GM18861 (cell line): ENCODE measurements at regions not wholly inside any gene's neighbourhood (a gene's known extent, or its start where the extent isn't known, plus 50 kb on each side); places are given as distances from the start of the nearest gene placed in this dataset.
"Not testable (repeated sequence)": the region's sequence is repeated elsewhere in the genome, so short reads cannot be mapped to it uniquely, and the experiment has no call there.

Experiments used
- ATAC-seq: cut with Tn5 transposase; IDR thresholded peaks from one replicate; pipeline ENCODE4 v1.9.1; 2021; ENCODE audit not compliant: unreplicated experiment

DNA sequence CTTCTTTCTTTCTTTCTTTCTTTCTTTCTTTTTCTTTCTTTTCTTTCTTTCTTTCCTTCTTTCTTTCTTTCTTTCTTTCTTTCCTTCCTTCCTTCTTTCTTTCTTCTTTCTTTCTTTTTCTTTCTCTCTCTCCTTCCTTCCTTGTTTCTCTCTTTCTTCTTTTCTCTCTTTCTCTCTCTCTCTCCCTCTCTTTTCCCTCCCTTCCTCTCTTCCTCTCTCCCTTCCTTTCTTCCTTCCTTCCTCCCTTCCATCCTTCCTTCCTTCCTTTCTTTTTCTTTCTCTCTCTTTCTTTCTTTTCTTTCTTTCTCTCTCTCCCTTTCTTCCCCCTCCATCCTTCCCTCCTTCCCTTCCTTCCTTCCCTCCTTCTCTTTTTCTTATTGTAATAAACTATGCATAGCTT, 105.5 kb downstream of the ZBTB18 start:
- ATAC-seq, result not testable (repeated sequence)

DNA sequence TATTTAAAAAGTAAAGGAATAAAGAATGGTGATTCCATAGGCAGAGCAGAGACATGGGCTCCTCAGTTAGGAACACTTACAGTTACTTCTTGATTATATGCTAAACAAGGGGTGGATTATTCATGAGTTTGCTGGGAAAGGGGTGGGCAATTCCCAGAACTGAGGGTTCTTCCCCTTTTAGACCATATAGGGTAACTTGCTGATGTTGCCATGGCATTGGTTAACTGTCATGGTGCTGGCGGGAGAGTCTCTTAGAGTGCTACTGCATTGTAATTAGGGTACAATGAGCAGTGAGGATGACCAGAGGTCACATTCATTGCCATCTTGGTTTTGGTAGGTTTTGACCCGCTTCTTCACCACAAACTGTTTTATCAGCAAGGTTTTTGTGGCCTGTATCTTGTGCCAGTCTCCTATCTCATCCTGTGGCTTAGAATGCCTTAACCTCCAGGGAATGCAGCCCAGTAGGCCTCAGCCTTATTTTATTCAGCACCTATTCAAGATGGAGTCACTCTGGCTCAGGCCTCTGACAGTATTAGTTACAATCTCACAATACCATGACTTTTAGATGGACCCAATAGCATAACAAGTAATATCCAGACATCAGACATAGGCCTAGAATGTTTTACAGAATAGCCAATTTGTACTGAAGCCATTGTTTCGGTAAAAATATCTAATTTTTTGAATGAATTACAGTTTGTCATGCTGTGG, 106.8 kb downstream of the ZBTB18 start:
- ATAC-seq, result no peak

DNA sequence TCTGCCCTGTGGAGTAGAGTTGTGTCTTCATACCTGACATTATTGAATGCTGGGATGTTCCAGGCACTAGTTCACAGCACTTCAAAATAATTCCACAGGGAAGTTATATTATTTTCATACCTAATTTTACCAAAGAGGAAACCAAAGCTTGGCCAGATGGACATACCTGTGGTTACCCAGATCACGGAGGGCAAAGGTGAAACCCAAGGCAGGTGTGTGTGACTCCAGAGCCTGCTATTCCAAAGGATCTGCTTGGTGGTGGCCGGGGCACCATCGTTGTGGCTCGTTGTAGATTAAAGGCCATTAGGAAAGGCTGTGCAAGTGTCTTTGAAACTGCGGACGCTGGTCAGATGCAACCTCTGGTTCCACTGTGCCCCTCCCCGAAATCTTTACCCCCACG, 108.6 kb downstream of the ZBTB18 start:
- no peak for ATAC-seq

- no peak for ATAC-seq
These were observed 109.6 kb downstream of the ZBTB18 start for GRCh38 chr1:244160455-244161235.

GRCh38 chr1:244161236-244161510, 110.1 kb downstream of the ZBTB18 start:
- ATAC-seq, result no peak

DNA sequence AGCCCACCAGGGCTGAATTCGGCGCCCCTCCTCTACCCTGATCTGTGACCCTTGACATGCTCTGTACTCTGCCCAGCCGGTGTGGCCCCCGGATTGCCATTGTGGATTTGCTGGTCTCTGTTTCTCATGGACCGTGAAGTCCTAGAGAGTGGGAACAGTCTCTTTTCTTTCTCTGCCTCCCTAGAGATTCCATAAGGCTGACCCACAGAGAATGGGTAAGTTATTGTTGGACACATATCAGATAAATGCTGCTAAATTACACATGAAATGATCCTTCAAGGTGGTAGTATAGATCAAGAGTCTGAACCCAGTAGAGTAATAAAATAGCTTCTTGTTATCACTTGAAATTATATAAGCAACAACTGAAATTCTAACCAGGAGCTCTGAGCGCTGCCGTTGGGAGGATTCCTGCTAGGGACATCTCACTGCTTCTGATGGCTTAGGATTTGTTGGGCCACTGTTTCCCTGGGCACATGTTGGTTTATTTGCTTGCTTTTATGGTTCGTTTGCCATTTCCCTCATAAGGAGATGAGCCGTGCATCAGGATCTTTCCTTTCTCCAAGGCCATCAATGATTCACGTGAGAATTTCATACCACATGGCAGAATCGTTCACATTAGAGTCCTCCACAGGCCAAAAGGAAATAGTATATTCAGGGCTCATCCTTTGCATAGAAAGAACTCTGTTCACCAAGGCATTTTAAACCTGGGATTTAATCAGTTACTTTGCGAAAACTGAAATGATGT, 111.9 kb downstream of the ZBTB18 start:
- no peak for ATAC-seq

DNA sequence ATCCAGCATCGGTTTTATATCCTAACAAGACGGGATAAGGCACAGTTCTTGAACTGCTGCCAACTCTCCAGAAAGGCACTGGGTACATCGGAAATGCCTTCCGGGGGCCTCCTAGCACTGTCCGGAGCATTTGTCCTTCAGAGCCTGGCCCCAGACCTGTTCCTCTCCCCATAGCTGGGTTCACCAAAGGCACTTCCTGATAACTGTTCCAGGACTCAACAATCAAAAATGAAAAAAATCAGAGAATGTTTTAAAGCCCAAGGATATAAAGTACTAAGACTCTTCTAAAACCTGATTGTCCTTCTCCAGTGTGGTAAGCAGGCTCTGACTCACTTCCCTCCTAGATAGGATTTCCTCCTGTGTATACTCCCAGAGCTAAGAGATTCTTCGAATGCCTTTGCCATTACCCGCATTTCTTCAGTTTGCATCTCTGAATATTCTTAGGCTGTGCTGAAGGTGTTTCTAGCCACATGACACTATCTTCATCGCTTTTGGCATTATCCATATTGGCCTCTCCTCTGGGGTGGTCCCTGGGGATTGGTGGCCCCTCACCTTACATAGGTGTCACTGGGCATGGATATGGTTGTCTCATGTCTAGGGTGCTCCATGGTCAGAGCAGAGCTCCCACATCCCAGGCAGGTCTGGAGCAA, 112.9 kb downstream of the ZBTB18 start:
- no peak for ATAC-seq

DNA sequence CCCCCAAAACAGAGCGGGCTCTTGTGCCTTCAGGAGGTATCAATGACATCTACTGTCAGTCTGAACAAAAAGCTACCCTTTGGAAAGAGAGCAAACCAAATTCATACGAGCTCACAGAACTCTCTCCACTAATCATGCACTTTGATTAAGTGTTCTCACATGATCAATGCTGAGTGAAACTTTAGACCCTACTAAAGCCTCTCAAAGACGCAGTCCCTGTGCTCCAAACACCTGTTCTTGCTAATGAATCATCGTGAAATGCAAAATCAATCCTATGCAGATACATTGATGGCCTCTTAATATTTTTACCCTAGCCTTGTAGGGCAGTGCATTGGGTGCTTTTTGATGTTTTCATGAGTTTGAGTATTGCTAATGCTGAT, 113.4 kb downstream of the ZBTB18 start:
- no peak for ATAC-seq

- ATAC-seq, result no peak
These were observed 113.9 kb downstream of the ZBTB18 start for GRCh38 chr1:244165021-244165420.

GRCh38 chr1:244165701-244166100, 114.6 kb downstream of the ZBTB18 start:
- ATAC-seq, result no peak

GRCh38 chr1:244171241-244171985, 120.3 kb downstream of the ZBTB18 start:
- ATAC-seq, result no peak

- ATAC-seq, result no peak
These were observed 122.2 kb downstream of the ZBTB18 start for GRCh38 chr1:244173240-244173639.

DNA sequence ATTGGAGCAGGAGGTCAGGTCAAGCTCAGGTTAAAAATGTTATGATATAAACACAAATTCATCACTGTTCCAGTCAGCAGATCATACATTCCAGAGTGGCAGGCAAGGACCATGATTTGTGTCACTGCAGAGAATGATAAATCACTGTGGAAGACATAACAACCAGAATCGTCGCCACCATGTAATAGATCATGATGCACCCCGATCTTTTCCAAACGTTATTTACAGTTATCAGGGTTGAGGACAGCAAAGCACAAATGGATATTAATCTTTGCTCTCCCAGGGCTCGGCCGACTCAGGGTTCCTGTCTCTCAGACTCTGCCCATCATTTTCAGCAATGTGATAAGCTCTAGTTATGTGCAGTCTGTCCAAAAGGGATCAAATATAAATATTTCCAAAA, 122.7 kb downstream of the ZBTB18 start:
- ATAC-seq, result no peak

GRCh38 chr1:244174922-244175521, 123.9 kb downstream of the ZBTB18 start:
- no peak for ATAC-seq

DNA sequence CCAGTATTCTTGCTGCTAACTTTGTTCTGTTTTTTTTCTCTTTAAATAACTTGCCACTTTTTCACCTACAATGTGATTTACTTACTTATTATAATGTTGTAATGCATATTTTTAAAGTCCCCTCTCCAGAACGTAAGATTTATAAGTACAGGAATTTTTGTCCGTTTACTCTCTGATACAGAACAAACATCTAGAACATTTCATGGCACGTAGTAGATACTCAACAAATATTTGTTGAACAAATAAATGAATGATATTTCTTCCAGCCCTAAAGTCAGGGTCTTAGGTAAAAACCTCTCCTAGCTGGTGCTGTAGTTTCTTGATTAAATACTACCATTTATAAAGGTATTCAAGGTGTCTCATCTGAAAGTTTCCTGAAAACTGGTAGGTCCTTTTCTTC, 125.1 kb downstream of the ZBTB18 start:
- ATAC-seq, result no peak

GRCh38 chr1:244180256-244180655, 129.2 kb downstream of the ZBTB18 start:
- no peak for ATAC-seq

DNA sequence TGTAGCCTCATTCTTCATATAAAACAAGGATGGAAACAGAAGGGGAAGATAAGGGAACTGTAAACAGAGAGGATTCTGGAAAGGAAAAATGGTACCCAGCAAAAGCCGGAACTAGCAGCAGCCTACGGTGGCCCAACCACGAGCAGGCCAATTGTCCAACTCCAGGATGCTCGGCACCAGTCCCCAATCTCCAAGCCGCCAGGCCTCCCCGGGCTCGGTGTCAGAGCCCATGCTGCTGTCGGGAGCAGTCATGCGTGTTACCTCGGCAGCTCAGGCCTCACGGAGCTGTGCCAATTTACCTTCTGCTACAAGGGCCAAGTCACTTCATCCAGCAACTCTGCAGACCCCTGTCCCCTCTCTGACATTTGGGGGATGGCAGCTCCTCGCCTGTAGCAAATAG, 130.8 kb downstream of the ZBTB18 start:
- ATAC-seq, result no peak

DNA sequence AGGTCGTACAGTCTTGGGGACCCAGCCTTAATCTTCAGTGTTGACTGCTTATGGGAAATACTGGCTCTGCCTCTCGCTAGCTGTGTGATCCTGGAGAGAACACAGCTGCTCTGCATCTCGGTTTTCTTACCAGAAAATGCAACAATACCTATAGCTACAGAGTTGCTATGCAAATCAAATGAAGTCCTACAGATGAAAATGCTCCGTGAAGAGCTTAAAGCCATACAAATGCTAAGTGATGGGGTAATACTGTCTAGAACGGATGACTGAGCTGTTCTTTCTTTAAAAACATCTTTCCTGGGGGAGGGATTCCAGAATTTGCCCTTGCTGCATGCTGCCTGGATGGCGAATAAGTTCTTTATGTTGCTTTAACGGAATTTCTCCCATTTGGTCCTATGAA, 132.0 kb downstream of the ZBTB18 start:
- no peak for ATAC-seq

DNA sequence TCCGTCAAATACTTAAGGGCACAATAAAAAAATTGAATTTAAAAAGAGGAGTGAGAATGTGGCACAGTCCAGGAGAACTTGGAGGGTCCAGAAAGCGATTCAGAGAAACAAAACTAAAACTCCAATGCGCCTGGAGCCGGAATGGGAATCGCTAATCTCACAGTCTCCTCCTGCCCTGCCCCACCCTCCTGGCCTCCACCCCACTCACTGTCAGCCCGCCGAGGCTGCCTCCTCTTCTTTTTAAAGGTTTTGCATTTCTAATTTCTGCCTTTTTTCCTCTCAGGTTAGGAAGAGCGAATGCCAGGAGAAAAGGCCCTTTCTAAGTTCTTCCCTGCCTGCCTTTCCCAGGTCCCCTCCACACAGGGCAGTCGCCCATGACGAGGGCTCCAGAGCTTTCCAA, 135.3 kb downstream of the ZBTB18 start:
- no peak for ATAC-seq

DNA sequence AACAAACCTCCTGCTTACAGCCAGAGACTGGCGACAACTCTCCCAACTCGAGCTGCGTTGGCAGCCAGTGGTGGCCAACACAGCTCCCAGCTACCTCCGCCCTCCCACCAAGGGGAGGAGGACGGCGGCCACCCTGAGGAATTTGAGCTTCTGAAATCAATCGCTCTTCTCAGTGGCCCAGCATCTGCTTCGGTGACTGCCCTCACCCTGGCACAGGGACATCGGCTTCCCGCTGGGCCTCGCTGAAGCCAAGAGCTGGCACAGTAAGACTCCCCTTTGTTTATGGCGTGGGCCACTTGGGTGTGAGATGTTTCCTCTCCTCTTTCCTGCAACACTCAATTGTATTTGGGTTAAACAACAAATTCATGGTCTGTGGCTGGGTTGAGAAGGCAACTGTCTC, 136.2 kb downstream of the ZBTB18 start:
- no peak for ATAC-seq

DNA sequence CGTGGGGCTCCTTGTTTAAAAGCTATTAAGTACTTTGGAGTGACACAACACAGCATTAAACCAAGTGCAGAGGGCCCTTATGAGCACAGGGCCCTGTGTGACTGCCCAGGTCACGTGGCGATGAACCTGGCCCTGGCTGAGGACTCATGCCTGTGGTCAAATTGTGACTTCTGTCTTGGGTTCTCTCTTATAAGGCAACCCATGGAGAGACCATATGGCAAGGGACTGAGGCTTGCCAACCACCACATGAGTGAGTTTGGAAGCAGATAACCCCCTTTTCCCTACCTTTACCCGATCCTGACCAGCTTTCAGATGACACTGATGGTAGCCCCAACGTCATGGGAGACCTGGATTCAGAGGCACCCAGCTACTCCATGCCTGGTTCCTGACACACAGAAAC, 140.5 kb downstream of the ZBTB18 start:
- no peak for ATAC-seq
